Gastroesophageal sphincter (tissue), 3 donors: ENCODE measurements at regions not wholly inside any gene's neighbourhood (a gene's known extent, or its start where the extent isn't known, plus 50 kb on each side); places are given as distances from the start of the nearest gene placed in this dataset.

ENCODE experiments used
- CTCF ChIP-seq, 4 experiments: fragments of 200-600 bp in 2 of 4; fragments of 450-650 bp in 2 of 4; sonication (generic) in 1 of 4; IDR thresholded peaks; one replicate each; pipeline ENCODE4 v1.5.1; 2017 to 2019; ENCODE audit warnings: antibody characterized with exemption in 4 of 4, mild to moderate bottlenecking in 2 of 4, moderate library complexity in 2 of 4
- POLR2A ChIP-seq, 2 donors: fragments of 450-650 bp; IDR thresholded peaks; one replicate each; pipeline ENCODE4 v1.6.1; 2017; ENCODE audit warnings: antibody characterized with exemption in 2 of 2, mild to moderate bottlenecking in 2 of 2, moderate library complexity in 1 of 2
- POLR2AphosphoS5 ChIP-seq: sonication (generic); formaldehyde crosslinking; IDR thresholded peaks from one replicate; pipeline ENCODE4 v1.6.1; 2017; ENCODE audit warnings: antibody characterized with exemption

GRCh38 chr14:53494587-53494986 lies 341.5 kb upstream of the DDHD1 start:
- TF ChIP-seq POLR2A (IDR thresholded peaks at IDR 0.05) (no peak), CTCF (IDR thresholded peaks at IDR 0.05) (no peak), POLR2AphosphoS5 (peak; percentile 44)
